NB4 (cell line): ENCODE measurements at regions not wholly inside any gene's neighbourhood (a gene's known extent, or its start where the extent isn't known, plus 50 kb on each side); places are given as distances from the start of the nearest gene placed in this dataset.

ENCODE experiments used
- CTCF ChIP-seq: IDR thresholded peaks from one replicate; pipeline ENCODE4 v1.5.1; 2012; ENCODE audit warnings: low read depth, low read length
- POLR2A ChIP-seq: IDR thresholded peaks from 2 replicates; pipeline ENCODE4 v1.6.1; 2011; ENCODE audit warnings: mild to moderate bottlenecking; ENCODE audit not compliant: insufficient read length; ENCODE audit errors: extremely low read depth

GRCh38 chr4:126230269-126230668, 915.5 kb downstream of the FAT4 start:
- TF ChIP-seq POLR2A (no peak), CTCF (no peak)
